ENCODE measurements at regions not wholly inside any gene's neighbourhood (a gene's known extent, or its start where the extent isn't known, plus 50 kb on each side); places are given as distances from the start of the nearest gene placed in this dataset.

- DNase-seq: no peak
These were observed 263.5 kb upstream of the PLD5 start for GRCh38 chr1:242787968-242788367.

DNA sequence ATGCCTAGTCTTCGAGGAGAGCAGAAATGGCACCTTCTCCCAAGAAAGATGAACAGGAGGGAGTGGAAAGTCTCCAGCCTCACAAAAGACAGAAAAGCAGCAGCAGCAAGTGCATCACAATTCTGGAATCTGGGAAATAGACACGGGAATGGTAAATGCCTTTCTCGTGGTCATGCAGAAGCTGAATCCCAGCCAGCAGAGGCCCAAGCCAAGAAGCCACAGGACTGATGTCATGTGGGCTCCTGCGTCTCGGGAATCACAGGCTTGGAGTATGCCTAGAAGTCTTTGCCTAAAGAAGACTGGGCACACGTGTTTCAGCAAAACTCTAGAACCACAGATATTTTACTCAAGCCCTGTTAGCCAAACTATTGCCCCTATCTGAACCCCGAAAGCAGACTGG lies 260.3 kb upstream of the PLD5 start:
- TF ChIP-seq POLR2A (IDR thresholded peaks at IDR 0.05): no peak
- TF ChIP-seq CTCF (IDR thresholded peaks at IDR 0.05): no peak

More at GRCh38 chr1:242787968-242788367, 263.5 kb upstream of the PLD5 start:
- no peaks in the 10 kb centered on the region for H3K4me1 ChIP-seq
- H3K4me3 ChIP-seq: no peak overlapping the region
- peak overlapping the region in 1 of 4 donors; percentile 14 for H3K27ac ChIP-seq
- H3K36me3 ChIP-seq: no peaks in the 10 kb centered on the region
- no peaks in the 10 kb centered on the region for H3K9me3 ChIP-seq
- H3K27me3 ChIP-seq: no peaks in the 10 kb centered on the region
- TF ChIP-seq POLR2A (IDR thresholded peaks at IDR 0.05) (no peak), CTCF (IDR thresholded peaks at IDR 0.05) (no peak)

GRCh38 chr1:242784084-242784483 lies 259.6 kb upstream of the PLD5 start:
- H3K4me3 ChIP-seq: no peak overlapping the region
- no peaks in the 10 kb centered on the region for H3K36me3 ChIP-seq
- H3K27me3 ChIP-seq: no peaks in the 10 kb centered on the region
- no peaks in the 10 kb centered on the region for H3K9me3 ChIP-seq
- no peak for TF ChIP-seq POLR2A (IDR thresholded peaks at IDR 0.05)
- TF ChIP-seq CTCF (IDR thresholded peaks at IDR 0.05): no peak
- DNase-seq: peak in 2 of 3 donors; percentile 58 to 68
- H3K27ac ChIP-seq: peak overlapping the region in 2 of 4 donors; percentile 43 to 57
- no peaks in the 10 kb centered on the region for H3K4me1 ChIP-seq

More for the DNA sequence above, 260.3 kb upstream of the PLD5 start:
- Histone ChIP-seq H3K36me3 (no peaks in the 10 kb centered on the region), H3K27me3 (no peaks in the 10 kb centered on the region), H3K4me3 (no peak overlapping the region), H3K27ac (peak overlapping the region in 2 of 4 donors; percentile 43 to 57), H3K9me3 (no peaks in the 10 kb centered on the region), H3K4me1 (no peaks in the 10 kb centered on the region)
- no peak for DNase-seq

GRCh38 chr1:242774256-242774655 lies 249.8 kb upstream of the PLD5 start:
- no peak overlapping the region for H3K27ac ChIP-seq

DNA sequence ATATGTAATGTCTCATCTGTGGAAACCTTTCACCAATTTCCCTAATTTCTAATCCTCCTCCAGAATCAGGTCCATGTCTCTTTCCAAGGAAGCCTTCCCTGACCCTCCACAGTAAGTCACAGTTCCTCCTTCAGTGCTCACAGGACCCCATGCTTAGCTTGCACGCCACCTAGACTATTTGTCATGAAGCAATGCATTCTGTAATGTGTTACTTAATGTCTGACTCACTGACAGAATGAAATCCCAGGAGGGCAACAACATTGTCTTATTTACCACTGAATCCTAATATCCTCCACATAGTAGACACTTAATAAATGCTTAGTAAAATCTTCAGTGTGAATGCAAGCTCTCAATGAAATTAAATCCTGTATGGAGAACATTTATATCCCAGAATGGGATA lies 245.9 kb upstream of the PLD5 start:
- no peaks in the 10 kb centered on the region for H3K4me1 ChIP-seq
- no peaks in the 10 kb centered on the region for H3K27me3 ChIP-seq
- DNase-seq: no peak
- TF ChIP-seq CTCF (IDR thresholded peaks at IDR 0.05): no peak
- H3K9me3 ChIP-seq: no peaks in the 10 kb centered on the region
- H3K27ac ChIP-seq: no peak overlapping the region
- H3K36me3 ChIP-seq: no peaks in the 10 kb centered on the region
- H3K4me3 ChIP-seq: no peak overlapping the region

More at GRCh38 chr1:242774256-242774655, 249.8 kb upstream of the PLD5 start:
- no peak overlapping the region for H3K4me3 ChIP-seq
- H3K4me1 ChIP-seq: no peaks in the 10 kb centered on the region
- TF ChIP-seq POLR2A (IDR thresholded peaks at IDR 0.05): no peak
- no peaks in the 10 kb centered on the region for H3K36me3 ChIP-seq
- no peak for DNase-seq
- no peaks in the 10 kb centered on the region for H3K9me3 ChIP-seq
- H3K27me3 ChIP-seq: no peaks in the 10 kb centered on the region

DNA sequence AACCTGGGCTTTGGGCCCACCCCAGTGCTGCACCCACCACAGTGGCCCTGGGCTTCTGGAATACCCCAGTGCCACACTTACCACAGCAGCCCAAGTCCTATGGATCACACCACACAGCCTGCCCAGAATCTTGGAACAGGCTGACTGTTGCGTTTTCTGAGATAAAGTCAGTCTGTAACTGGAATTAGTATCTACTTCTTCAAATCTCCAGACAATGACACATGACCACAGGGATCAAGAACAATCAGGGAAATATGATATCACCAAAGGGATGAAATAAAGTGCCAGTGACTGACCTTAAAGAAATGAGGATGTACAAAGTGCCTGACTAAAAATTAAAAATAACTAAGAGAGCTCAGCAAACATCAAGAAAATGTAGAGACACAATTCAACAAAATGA lies 239.7 kb upstream of the PLD5 start:
- Histone ChIP-seq H3K27me3 (no peaks in the 10 kb centered on the region), H3K27ac (no peak overlapping the region), H3K4me3 (no peak overlapping the region), H3K4me1 (no peaks in the 10 kb centered on the region), H3K36me3 (no peaks in the 10 kb centered on the region), H3K9me3 (peaks cover 0 to 2% (median 0%) of the 10 kb centered on the region in 4 donors)
- TF ChIP-seq POLR2A (IDR thresholded peaks at IDR 0.05) (no peak), CTCF (IDR thresholded peaks at IDR 0.05) (no peak)
- DNase-seq: no peak

All from Peyer's patch (tissue), 4 donors.